ENCODE measurements at regions not wholly inside any gene's neighbourhood (a gene's known extent, or its start where the extent isn't known, plus 50 kb on each side); places are given as distances from the start of the nearest gene placed in this dataset.

- DNase-seq (ENCODE audit: low read depth in 2 of 2): no peak
These were observed 49.9 kb downstream of the RIN2 start for GRCh38 chr20:19807946-19808330.

GRCh38 chr20:19808498-19808897 is 50.4 kb downstream of the RIN2 start:
- DNase-seq (ENCODE audit: low read depth in 2 of 2): no peak

GRCh38 chr20:19809505-19809904 is 51.4 kb downstream of the RIN2 start:
- DNase-seq (ENCODE audit: low read depth in 2 of 2): no peak

GRCh38 chr20:19811231-19811630 is 53.2 kb downstream of the RIN2 start:
- no peak for DNase-seq (ENCODE audit: low read depth in 2 of 2)

DNA sequence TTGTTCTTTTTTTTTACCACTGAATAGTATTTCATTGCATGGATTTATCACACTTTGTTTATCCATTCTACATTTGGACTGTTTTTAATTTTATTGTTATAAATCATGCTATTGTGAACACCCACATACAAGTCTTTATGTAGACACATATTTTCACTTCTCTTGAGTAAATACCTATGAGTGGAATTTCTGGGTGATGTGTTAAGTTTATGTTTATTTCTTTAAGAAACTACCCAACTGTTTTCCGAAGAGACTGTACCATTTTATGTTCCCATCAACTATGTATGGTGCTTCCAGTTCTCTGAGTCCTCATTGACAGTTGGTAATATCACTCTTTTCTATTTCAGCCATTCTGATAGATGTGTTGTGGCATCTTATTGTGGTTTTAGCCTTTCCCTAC is 54.0 kb downstream of the RIN2 start:
- no peak for DNase-seq (ENCODE audit: low read depth in 2 of 2)

GRCh38 chr20:19812696-19813095 is 54.6 kb downstream of the RIN2 start:
- no peak for DNase-seq (ENCODE audit: low read depth in 2 of 2)

- no peak for DNase-seq (ENCODE audit: low read depth in 2 of 2)
These were observed 56.0 kb downstream of the RIN2 start for GRCh38 chr20:19813846-19814640.

GRCh38 chr20:19815553-19815991 is 57.5 kb downstream of the RIN2 start:
- peak in 1 of 2 donors; percentile 4 for DNase-seq (ENCODE audit: low read depth in 2 of 2)

- DNase-seq (ENCODE audit: low read depth in 2 of 2): no peak
These were observed 58.3 kb downstream of the RIN2 start for GRCh38 chr20:19816386-19816785.

- no peak for DNase-seq (ENCODE audit: low read depth in 2 of 2)
These were observed 59.0 kb downstream of the RIN2 start for GRCh38 chr20:19817017-19817416.

GRCh38 chr20:19819149-19819548 is 61.1 kb downstream of the RIN2 start:
- no peak for DNase-seq (ENCODE audit: low read depth in 2 of 2)

DNA sequence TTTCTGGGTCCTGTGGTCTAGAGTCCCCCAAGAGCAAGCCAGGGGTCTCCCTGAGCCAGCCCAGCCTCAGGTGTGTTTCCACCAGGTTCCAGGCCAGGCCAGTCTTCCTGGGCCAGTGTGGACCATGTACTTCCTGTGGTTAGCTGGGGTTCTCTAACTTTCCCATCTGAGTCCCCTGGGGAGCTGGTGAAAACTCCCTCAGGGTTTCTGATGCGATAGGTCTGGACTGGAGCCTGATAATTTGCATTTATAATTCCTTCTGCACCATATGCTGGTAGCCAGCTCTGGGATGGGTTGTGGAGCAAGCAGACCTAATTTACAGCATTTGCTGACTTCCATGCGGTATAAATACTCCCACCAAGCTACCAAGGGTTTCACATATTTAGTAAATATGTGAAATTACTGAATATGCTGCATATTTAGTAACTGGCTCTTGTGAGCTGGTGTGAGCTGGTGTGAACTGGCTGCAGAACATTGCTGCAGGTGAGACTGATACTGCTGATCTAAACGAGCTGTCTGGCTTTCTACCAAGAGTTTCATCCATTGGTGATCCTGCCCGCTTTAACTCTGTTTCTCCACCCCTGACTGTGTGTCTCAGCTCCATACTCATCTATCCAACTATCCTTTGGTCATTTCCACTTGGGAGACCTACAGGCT is 62.6 kb downstream of the RIN2 start:
- DNase-seq (ENCODE audit: low read depth in 2 of 2): no peak

DNA sequence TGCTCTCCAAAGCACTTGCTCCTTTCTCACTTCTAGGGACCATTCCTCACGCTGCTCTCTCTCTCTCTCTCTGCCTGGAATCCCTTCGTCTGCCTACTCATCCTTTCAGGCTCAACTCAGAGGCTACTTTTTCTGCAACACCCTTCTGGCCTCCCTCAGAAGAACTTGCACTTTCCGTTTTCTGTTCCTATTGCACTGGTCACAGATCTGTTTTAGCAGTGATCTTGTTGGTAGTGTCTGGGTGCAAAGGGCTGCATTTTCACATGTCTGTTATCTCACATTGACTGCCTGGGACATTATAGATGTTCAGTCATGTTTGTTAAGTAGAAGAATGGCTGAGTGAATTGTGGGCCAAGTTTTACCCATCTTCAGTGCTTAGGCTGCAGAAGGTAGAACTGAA is 63.5 kb downstream of the RIN2 start:
- DNase-seq (ENCODE audit: low read depth in 2 of 2): no peak

DNA sequence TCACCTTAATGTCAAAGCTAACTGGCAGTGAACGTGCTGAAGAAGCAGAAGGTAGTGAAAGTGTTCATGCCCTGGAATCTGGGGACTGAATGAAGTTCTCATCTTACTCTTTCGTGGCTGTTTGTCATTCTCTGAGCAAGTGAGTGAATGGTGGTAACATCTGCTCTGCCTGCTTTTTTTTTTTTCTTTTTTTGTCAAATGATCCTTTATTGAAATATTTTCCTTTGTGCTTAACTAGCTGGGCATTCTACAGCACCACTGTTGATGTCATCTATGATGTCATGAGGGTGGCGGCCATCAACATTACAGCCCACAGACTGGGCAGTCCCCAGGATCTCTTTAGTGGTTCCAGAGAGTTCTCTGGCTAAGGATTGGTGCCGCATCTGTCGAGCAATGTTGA is 65.2 kb downstream of the RIN2 start:
- DNase-seq (ENCODE audit: low read depth in 2 of 2): no peak

- DNase-seq (ENCODE audit: low read depth in 2 of 2): no peak
These were observed 65.9 kb downstream of the RIN2 start for GRCh38 chr20:19823971-19824370.

- no peak for DNase-seq (ENCODE audit: low read depth in 2 of 2)
These were observed 66.8 kb downstream of the RIN2 start for GRCh38 chr20:19824861-19825260.

GRCh38 chr20:19826179-19826914 is 68.3 kb downstream of the RIN2 start:
- no peak for DNase-seq (ENCODE audit: low read depth in 2 of 2)

DNA sequence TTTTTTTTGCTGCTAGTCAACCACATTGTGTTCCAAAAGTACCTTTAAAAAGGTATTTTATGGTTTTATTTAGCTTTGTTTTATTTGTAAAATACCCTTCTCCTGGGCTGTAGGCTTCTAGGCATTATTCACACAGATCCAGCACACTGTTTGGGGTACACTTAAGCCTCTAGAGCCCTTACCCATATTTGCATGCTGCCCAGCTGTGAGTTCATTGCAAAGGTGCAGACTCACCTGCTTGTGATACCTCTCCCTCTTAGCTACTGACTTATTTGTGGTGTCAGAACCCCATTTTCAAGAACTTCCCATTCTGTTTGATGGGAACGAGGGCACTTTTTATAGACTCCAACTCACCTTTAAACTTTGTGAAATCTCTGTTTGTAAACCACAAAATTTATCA is 69.8 kb downstream of the RIN2 start:
- DNase-seq (ENCODE audit: low read depth in 2 of 2): no peak

- peak; percentile 16 to 17 for DNase-seq (ENCODE audit: low read depth in 2 of 2)
These were observed 70.2 kb downstream of the RIN2 start for GRCh38 chr20:19828232-19828631.

DNA sequence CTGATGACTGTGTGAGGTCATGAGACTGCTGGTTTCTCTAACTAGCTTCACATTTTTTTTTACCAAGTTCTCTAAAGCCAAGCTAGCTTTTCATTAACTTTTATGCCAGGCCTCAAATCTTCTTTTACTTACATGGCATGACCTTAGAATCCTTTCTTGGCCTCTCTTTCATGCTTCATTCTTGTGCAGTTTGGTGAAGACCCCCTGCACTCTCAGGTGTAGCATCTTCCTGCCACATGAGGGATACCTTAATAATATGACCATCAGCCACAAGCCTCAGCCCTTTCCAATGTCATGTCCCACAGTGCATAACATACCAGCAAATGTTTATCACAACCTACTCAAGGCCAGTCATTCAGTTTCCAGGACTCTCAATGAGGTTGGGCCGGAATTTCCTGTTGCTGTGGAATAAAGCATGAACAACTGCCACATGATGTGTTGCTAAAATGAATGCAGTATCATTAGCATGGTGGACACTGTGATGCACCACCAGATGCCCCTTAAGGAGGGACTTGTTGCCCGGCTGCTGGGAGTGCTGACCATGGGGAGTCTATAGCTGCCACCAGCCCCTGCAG is 72.2 kb downstream of the RIN2 start:
- no peak for DNase-seq (ENCODE audit: low read depth in 2 of 2)

DNA sequence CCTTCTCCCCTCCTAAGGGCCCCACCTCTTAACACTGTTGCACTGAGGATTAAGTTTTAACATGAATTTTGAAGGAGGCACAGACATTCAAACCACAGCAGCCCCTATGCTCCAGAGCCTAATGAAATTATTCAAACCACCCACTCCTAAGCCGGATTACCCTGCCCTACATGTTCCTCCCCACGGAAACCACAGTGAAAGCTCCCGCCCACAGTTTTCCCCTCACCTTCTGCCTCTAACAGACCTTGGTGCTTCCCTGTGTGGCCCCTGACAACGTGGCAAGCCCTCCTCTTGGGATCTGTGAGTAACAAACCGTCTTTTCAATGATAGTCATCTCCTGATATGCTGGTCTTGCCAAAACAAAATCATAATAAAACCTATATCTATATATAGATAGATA is 74.8 kb downstream of the RIN2 start:
- peak in 1 of 2 donors; percentile 8 for DNase-seq (ENCODE audit: low read depth in 2 of 2)

- DNase-seq (ENCODE audit: low read depth in 2 of 2): no peak
These were observed 75.3 kb downstream of the RIN2 start for GRCh38 chr20:19833395-19833794.
